Cardiac muscle cell (in vitro differentiated cells and primary cell): ENCODE measurements at regions not wholly inside any gene's neighbourhood (a gene's known extent, or its start where the extent isn't known, plus 50 kb on each side); places are given as distances from the start of the nearest gene placed in this dataset.

Source experiments
- DNase-seq, 2 donors: peaks; one replicate each; pipeline versions ENCODE4 v3.0.0 to v3.0.0-alpha.2; 2010 to 2017; ENCODE audit warnings: low read depth in 1 of 2, low spot score in 1 of 2
- H3K27ac ChIP-seq: fragments of 200-600 bp; sonication (generic); 2 replicates; pipeline ENCODE4 v1.5.1; 2016
- H3K27me3 ChIP-seq: fragments of 200-600 bp; sonication (generic); 2 replicates; pipeline ENCODE4 v1.6.0; 2016; ENCODE audit warnings: control low read depth
- H3K36me3 ChIP-seq: fragments of 200-600 bp; sonication (generic); 2 replicates; pipeline ENCODE4 v1.5.1; 2016; ENCODE audit warnings: control low read depth
- H3K4me1 ChIP-seq: fragments of 200-600 bp; sonication (generic); 2 replicates; pipeline ENCODE4 v1.8.1; 2017; ENCODE audit warnings: low read depth, mild to moderate bottlenecking, mixed run types
- H3K4me3 ChIP-seq: fragments of 200-600 bp; sonication (generic); 2 replicates; pipeline ENCODE4 v1.5.1; 2016; ENCODE audit warnings: mild to moderate bottlenecking
- H3K9me3 ChIP-seq: fragments of 200-600 bp; sonication (generic); 2 replicates; pipeline ENCODE4 v1.5.1; 2017; ENCODE audit warnings: low read depth, mild to moderate bottlenecking, control low read depth
- CTCF ChIP-seq: IDR thresholded peaks from 2 replicates; pipeline ENCODE4 v1.5.1; 2012; ENCODE audit warnings: low read depth, mild to moderate bottlenecking, low read length

- H3K27me3 ChIP-seq = no peaks in the 10 kb centered on the region
- no peaks in the 10 kb centered on the region for H3K9me3 ChIP-seq
- no peak overlapping the region for H3K27ac ChIP-seq
- DNase-seq = no peak
- no peak for TF ChIP-seq CTCF
- no peak overlapping the region for H3K4me3 ChIP-seq
- H3K36me3 ChIP-seq = no peaks in the 10 kb centered on the region
- no peaks in the 10 kb centered on the region for H3K4me1 ChIP-seq
These were observed 231.9 kb upstream of the ROPN1 start for GRCh38 chr3:124223853-124224252.

GRCh38 chr3:124227150-124227630 lies 235.3 kb upstream of the ROPN1 start:
- Histone ChIP-seq H3K4me1 (no peaks in the 10 kb centered on the region), H3K36me3 (no peaks in the 10 kb centered on the region), H3K4me3 (no peak overlapping the region), H3K27ac (no peak overlapping the region), H3K9me3 (no peaks in the 10 kb centered on the region), H3K27me3 (peaks cover 6% of the 10 kb centered on the region)
- no peak for TF ChIP-seq CTCF
- DNase-seq = no peak

- H3K4me3 ChIP-seq = no peak overlapping the region
- peaks cover 13% of the 10 kb centered on the region for H3K27me3 ChIP-seq
- H3K9me3 ChIP-seq = no peaks in the 10 kb centered on the region
- no peak for DNase-seq
- no peak overlapping the region for H3K27ac ChIP-seq
- no peaks in the 10 kb centered on the region for H3K36me3 ChIP-seq
- H3K4me1 ChIP-seq = no peaks in the 10 kb centered on the region
- no peak for TF ChIP-seq CTCF
These were observed 237.5 kb upstream of the ROPN1 start for GRCh38 chr3:124229420-124229819.

GRCh38 chr3:124229836-124230235 lies 237.9 kb upstream of the ROPN1 start:
- H3K4me3 ChIP-seq = no peak overlapping the region
- no peak for DNase-seq
- no peak for TF ChIP-seq CTCF
- peaks cover 16% of the 10 kb centered on the region for H3K27me3 ChIP-seq
- H3K36me3 ChIP-seq = no peaks in the 10 kb centered on the region
- no peak overlapping the region for H3K27ac ChIP-seq
- no peaks in the 10 kb centered on the region for H3K4me1 ChIP-seq
- H3K9me3 ChIP-seq = no peaks in the 10 kb centered on the region

- Histone ChIP-seq H3K4me1 (no peaks in the 10 kb centered on the region), H3K9me3 (no peaks in the 10 kb centered on the region), H3K36me3 (no peaks in the 10 kb centered on the region), H3K4me3 (no peak overlapping the region), H3K27ac (no peak overlapping the region), H3K27me3 (peaks cover 18% of the 10 kb centered on the region)
- no peak for DNase-seq
- TF ChIP-seq CTCF = no peak
These were observed 238.5 kb upstream of the ROPN1 start for GRCh38 chr3:124230432-124230831.

GRCh38 chr3:124230998-124231397 lies 239.1 kb upstream of the ROPN1 start:
- Histone ChIP-seq H3K9me3 (no peaks in the 10 kb centered on the region), H3K36me3 (no peaks in the 10 kb centered on the region), H3K4me1 (no peaks in the 10 kb centered on the region), H3K27me3 (peaks cover 18% of the 10 kb centered on the region), H3K4me3 (no peak overlapping the region), H3K27ac (no peak overlapping the region)
- TF ChIP-seq CTCF = no peak
- DNase-seq = no peak
